ENCODE measurements at regions not wholly inside any gene's neighbourhood (a gene's known extent, or its start where the extent isn't known, plus 50 kb on each side); places are given as distances from the start of the nearest gene placed in this dataset.

- H3K4me1 ChIP-seq (ENCODE audit: control insufficient read depth, insufficient read depth, low read length) = no peaks in the 10 kb centered on the region
- H3K36me3 ChIP-seq (ENCODE audit: control insufficient read depth in 2 of 2, insufficient read depth in 2 of 2, low read length in 2 of 2) = no peaks in the 10 kb centered on the region
- H3K9me3 ChIP-seq (ENCODE audit: control insufficient read depth in 2 of 2, low read length in 2 of 2) = no peaks in the 10 kb centered on the region
- H3K27me3 ChIP-seq (ENCODE audit: control insufficient read depth in 1 of 2, insufficient read depth in 2 of 2, low read length in 2 of 2) = no peaks in the 10 kb centered on the region
- no peak overlapping the region for H3K4me3 ChIP-seq (ENCODE audit: low read length in 2 of 2)
- no peak overlapping the region for H3K9ac ChIP-seq (ENCODE audit: low read length in 2 of 2)
- no peak overlapping the region for H3K27ac ChIP-seq (ENCODE audit: low read length)
Measured at GRCh38 chr7:41910940-41911600, 208.2 kb upstream of the INHBA start.

- Histone ChIP-seq H3K9me3 (ENCODE audit: control insufficient read depth in 2 of 2, low read length in 2 of 2) (no peaks in the 10 kb centered on the region), H3K36me3 (ENCODE audit: control insufficient read depth in 2 of 2, insufficient read depth in 2 of 2, low read length in 2 of 2) (no peaks in the 10 kb centered on the region), H3K9ac (ENCODE audit: low read length in 2 of 2) (no peak overlapping the region), H3K4me1 (ENCODE audit: control insufficient read depth, insufficient read depth, low read length) (no peaks in the 10 kb centered on the region), H3K4me3 (ENCODE audit: low read length in 2 of 2) (no peak overlapping the region), H3K27me3 (ENCODE audit: control insufficient read depth in 1 of 2, insufficient read depth in 2 of 2, low read length in 2 of 2) (no peaks in the 10 kb centered on the region), H3K27ac (ENCODE audit: low read length) (no peak overlapping the region)
Measured at GRCh38 chr7:41907444-41907843, 204.6 kb upstream of the INHBA start.

DNA sequence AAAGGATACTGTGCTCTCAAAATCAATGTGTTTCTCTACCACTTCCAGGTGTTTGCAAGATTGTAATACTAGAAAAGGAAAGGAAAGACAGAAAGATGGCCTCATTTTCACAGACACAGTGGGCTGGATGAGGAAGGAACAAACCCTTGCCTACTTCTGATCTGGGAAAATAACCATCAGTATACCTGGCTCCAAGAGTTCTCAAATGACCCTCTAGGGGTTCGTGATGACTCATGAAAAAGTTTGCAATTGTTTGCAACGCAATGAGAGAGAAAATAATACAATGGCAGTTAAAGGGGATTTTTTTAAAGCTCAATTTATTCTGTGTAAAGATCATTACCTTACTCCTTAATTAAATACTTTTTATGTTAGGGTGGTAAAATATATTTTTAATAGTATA lies 197.6 kb upstream of the INHBA start:
- H3K27ac ChIP-seq (ENCODE audit: low read length) = no peak overlapping the region
- no peaks in the 10 kb centered on the region for H3K27me3 ChIP-seq (ENCODE audit: control insufficient read depth in 1 of 2, insufficient read depth in 2 of 2, low read length in 2 of 2)
- no peak overlapping the region for H3K9ac ChIP-seq (ENCODE audit: low read length in 2 of 2)
- H3K4me3 ChIP-seq (ENCODE audit: low read length in 2 of 2) = no peak overlapping the region
- H3K9me3 ChIP-seq (ENCODE audit: control insufficient read depth in 2 of 2, low read length in 2 of 2) = no peaks in the 10 kb centered on the region
- H3K36me3 ChIP-seq (ENCODE audit: control insufficient read depth in 2 of 2, insufficient read depth in 2 of 2, low read length in 2 of 2) = no peaks in the 10 kb centered on the region
- H3K4me1 ChIP-seq (ENCODE audit: control insufficient read depth, insufficient read depth, low read length) = no peaks in the 10 kb centered on the region

- H3K9me3 ChIP-seq (ENCODE audit: control insufficient read depth in 2 of 2, low read length in 2 of 2) = no peaks in the 10 kb centered on the region
- no peak overlapping the region for H3K4me3 ChIP-seq (ENCODE audit: low read length in 2 of 2)
- H3K4me1 ChIP-seq (ENCODE audit: control insufficient read depth, insufficient read depth, low read length) = no peaks in the 10 kb centered on the region
- H3K27ac ChIP-seq (ENCODE audit: low read length) = no peak overlapping the region
- H3K36me3 ChIP-seq (ENCODE audit: control insufficient read depth in 2 of 2, insufficient read depth in 2 of 2, low read length in 2 of 2) = no peaks in the 10 kb centered on the region
- no peaks in the 10 kb centered on the region for H3K27me3 ChIP-seq (ENCODE audit: control insufficient read depth in 1 of 2, insufficient read depth in 2 of 2, low read length in 2 of 2)
- no peak overlapping the region for H3K9ac ChIP-seq (ENCODE audit: low read length in 2 of 2)
Measured at GRCh38 chr7:41899823-41900433, 197.0 kb upstream of the INHBA start.

GRCh38 chr7:41893656-41894055 lies 190.8 kb upstream of the INHBA start:
- Histone ChIP-seq H3K9ac (ENCODE audit: low read length in 2 of 2) (no peak overlapping the region), H3K36me3 (ENCODE audit: control insufficient read depth in 2 of 2, insufficient read depth in 2 of 2, low read length in 2 of 2) (no peaks in the 10 kb centered on the region), H3K4me3 (ENCODE audit: low read length in 2 of 2) (no peak overlapping the region), H3K27ac (ENCODE audit: low read length) (no peak overlapping the region), H3K27me3 (ENCODE audit: control insufficient read depth in 1 of 2, insufficient read depth in 2 of 2, low read length in 2 of 2) (no peaks in the 10 kb centered on the region), H3K9me3 (ENCODE audit: control insufficient read depth in 2 of 2, low read length in 2 of 2) (no peaks in the 10 kb centered on the region), H3K4me1 (ENCODE audit: control insufficient read depth, insufficient read depth, low read length) (peaks cover 3% of the 10 kb centered on the region)

GRCh38 chr7:41892356-41893100 lies 189.6 kb upstream of the INHBA start:
- H3K4me3 ChIP-seq (ENCODE audit: low read length in 2 of 2) = no peak overlapping the region
- peaks cover 3% of the 10 kb centered on the region for H3K4me1 ChIP-seq (ENCODE audit: control insufficient read depth, insufficient read depth, low read length)
- no peaks in the 10 kb centered on the region for H3K36me3 ChIP-seq (ENCODE audit: control insufficient read depth in 2 of 2, insufficient read depth in 2 of 2, low read length in 2 of 2)
- H3K27ac ChIP-seq (ENCODE audit: low read length) = no peak overlapping the region
- no peak overlapping the region for H3K9ac ChIP-seq (ENCODE audit: low read length in 2 of 2)
- H3K9me3 ChIP-seq (ENCODE audit: control insufficient read depth in 2 of 2, low read length in 2 of 2) = no peaks in the 10 kb centered on the region
- H3K27me3 ChIP-seq (ENCODE audit: control insufficient read depth in 1 of 2, insufficient read depth in 2 of 2, low read length in 2 of 2) = no peaks in the 10 kb centered on the region

DNA sequence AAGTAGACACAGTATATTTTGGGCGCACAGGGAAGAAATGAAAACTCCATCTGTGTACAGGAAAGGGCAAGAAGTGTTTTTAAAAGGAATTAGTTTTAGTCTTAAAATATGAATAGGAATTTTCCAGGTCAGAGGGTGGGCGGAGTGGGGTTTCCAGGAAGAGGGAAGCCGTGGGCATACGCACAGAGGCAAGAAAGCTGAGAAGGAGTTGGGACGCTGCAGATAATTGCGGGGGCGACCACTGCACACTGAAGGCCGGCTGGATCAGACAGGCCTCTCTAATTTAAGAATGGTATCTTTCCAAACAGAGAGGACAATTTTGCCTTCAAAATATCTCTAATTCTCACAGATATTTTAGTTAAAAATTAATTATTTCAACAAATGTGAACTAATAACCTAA lies 189.1 kb upstream of the INHBA start:
- no peak overlapping the region for H3K9ac ChIP-seq (ENCODE audit: low read length in 2 of 2)
- no peaks in the 10 kb centered on the region for H3K27me3 ChIP-seq (ENCODE audit: control insufficient read depth in 1 of 2, insufficient read depth in 2 of 2, low read length in 2 of 2)
- H3K4me1 ChIP-seq (ENCODE audit: control insufficient read depth, insufficient read depth, low read length) = peaks cover 8% of the 10 kb centered on the region
- H3K27ac ChIP-seq (ENCODE audit: low read length) = no peak overlapping the region
- no peaks in the 10 kb centered on the region for H3K36me3 ChIP-seq (ENCODE audit: control insufficient read depth in 2 of 2, insufficient read depth in 2 of 2, low read length in 2 of 2)
- H3K9me3 ChIP-seq (ENCODE audit: control insufficient read depth in 2 of 2, low read length in 2 of 2) = no peaks in the 10 kb centered on the region
- H3K4me3 ChIP-seq (ENCODE audit: low read length in 2 of 2) = no peak overlapping the region

- H3K27ac ChIP-seq (ENCODE audit: low read length) = no peak overlapping the region
- no peaks in the 10 kb centered on the region for H3K27me3 ChIP-seq (ENCODE audit: control insufficient read depth in 1 of 2, insufficient read depth in 2 of 2, low read length in 2 of 2)
- H3K9me3 ChIP-seq (ENCODE audit: control insufficient read depth in 2 of 2, low read length in 2 of 2) = no peaks in the 10 kb centered on the region
- H3K36me3 ChIP-seq (ENCODE audit: control insufficient read depth in 2 of 2, insufficient read depth in 2 of 2, low read length in 2 of 2) = no peaks in the 10 kb centered on the region
- no peak overlapping the region for H3K4me3 ChIP-seq (ENCODE audit: low read length in 2 of 2)
- H3K9ac ChIP-seq (ENCODE audit: low read length in 2 of 2) = no peak overlapping the region
- peaks cover 19% of the 10 kb centered on the region for H3K4me1 ChIP-seq (ENCODE audit: control insufficient read depth, insufficient read depth, low read length)
Measured at GRCh38 chr7:41890631-41891274, 187.9 kb upstream of the INHBA start.

DNA sequence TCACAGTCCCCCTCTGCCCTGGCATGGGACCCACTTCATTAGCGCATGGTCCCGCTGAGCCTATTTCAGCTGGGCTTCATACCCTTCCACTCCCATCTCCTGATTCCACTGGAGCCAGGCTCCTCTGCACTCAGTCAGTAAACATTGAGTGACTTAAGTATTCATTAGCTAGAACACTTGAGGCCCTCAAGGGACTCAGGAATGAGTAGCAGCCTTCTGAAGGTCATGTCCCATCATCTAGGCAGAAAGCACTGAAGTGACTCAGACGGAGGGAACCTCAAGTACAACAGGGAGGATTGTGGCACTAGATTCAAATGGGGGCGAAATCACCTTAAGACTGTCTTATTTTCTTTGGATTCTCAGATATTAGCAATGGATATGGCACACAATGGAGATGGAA lies 186.6 kb upstream of the INHBA start:
- Histone ChIP-seq H3K36me3 (ENCODE audit: control insufficient read depth in 2 of 2, insufficient read depth in 2 of 2, low read length in 2 of 2) (no peaks in the 10 kb centered on the region), H3K27ac (ENCODE audit: low read length) (no peak overlapping the region), H3K9ac (ENCODE audit: low read length in 2 of 2) (no peak overlapping the region), H3K9me3 (ENCODE audit: control insufficient read depth in 2 of 2, low read length in 2 of 2) (no peaks in the 10 kb centered on the region), H3K27me3 (ENCODE audit: control insufficient read depth in 1 of 2, insufficient read depth in 2 of 2, low read length in 2 of 2) (no peaks in the 10 kb centered on the region), H3K4me3 (ENCODE audit: low read length in 2 of 2) (no peak overlapping the region), H3K4me1 (ENCODE audit: control insufficient read depth, insufficient read depth, low read length) (peaks cover 19% of the 10 kb centered on the region)

- H3K4me1 ChIP-seq (ENCODE audit: control insufficient read depth, insufficient read depth, low read length) = peaks cover 19% of the 10 kb centered on the region
- H3K27me3 ChIP-seq (ENCODE audit: control insufficient read depth in 1 of 2, insufficient read depth in 2 of 2, low read length in 2 of 2) = no peaks in the 10 kb centered on the region
- H3K9ac ChIP-seq (ENCODE audit: low read length in 2 of 2) = no peak overlapping the region
- H3K4me3 ChIP-seq (ENCODE audit: low read length in 2 of 2) = no peak overlapping the region
- H3K27ac ChIP-seq (ENCODE audit: low read length) = no peak overlapping the region
- H3K9me3 ChIP-seq (ENCODE audit: control insufficient read depth in 2 of 2, low read length in 2 of 2) = no peaks in the 10 kb centered on the region
- H3K36me3 ChIP-seq (ENCODE audit: control insufficient read depth in 2 of 2, insufficient read depth in 2 of 2, low read length in 2 of 2) = no peaks in the 10 kb centered on the region
Measured at GRCh38 chr7:41889040-41889439, 186.2 kb upstream of the INHBA start.

Data from stomach smooth muscle (tissue), 2 donors.